Stimulated activated CD4-positive, alpha-beta T cell treated with anti-CD3 and anti-CD28 coated beads, Interleukin-15, amount 100 ng/mL, for 48 hours (primary cell): ENCODE measurements at regions not wholly inside any gene's neighbourhood (a gene's known extent, or its start where the extent isn't known, plus 50 kb on each side); places are given as distances from the start of the nearest gene placed in this dataset.

ENCODE experiments used
- DNase-seq, 2 donors: peaks; one replicate each; pipeline ENCODE4 v3.0.0-alpha.2; 2020; ENCODE audit warnings: low read depth in 2 of 2

- no peak for DNase-seq
These were observed 105.6 kb upstream of the PTPN1 start for GRCh38 chr20:50404419-50405234.

DNA sequence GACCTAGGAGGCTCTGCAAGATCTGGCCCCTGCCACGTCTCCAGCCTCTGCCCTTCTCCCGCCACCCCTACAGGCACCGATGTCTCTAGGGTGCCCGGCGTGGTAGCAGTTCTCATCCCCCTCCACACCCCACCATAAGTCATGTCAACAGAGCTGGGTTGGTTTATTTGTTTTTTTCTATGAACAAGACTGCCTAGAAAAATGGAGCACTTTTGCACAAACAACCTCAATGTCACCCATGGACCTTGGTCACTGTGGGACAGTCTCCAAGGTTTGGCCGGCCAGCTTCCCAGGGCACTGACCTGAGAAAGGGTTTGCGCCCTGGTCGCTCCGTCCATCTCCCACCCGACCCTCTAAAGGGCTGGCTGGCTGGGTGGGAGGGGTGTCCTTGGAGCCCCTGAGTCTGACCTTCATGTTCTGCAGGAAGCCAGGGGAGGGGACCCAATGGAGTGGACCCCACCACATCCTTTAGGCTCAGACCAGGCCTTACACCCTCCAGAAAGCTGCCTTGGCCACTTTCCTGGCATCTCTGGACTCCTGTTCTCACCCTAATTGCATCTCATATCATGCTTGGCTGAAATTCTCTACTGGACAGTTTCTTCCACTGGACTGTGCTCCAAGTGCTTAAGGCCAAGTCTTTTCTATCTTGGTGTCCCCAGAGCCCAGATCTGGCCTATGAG lies 104.8 kb upstream of the PTPN1 start:
- DNase-seq, result no peak

DNA sequence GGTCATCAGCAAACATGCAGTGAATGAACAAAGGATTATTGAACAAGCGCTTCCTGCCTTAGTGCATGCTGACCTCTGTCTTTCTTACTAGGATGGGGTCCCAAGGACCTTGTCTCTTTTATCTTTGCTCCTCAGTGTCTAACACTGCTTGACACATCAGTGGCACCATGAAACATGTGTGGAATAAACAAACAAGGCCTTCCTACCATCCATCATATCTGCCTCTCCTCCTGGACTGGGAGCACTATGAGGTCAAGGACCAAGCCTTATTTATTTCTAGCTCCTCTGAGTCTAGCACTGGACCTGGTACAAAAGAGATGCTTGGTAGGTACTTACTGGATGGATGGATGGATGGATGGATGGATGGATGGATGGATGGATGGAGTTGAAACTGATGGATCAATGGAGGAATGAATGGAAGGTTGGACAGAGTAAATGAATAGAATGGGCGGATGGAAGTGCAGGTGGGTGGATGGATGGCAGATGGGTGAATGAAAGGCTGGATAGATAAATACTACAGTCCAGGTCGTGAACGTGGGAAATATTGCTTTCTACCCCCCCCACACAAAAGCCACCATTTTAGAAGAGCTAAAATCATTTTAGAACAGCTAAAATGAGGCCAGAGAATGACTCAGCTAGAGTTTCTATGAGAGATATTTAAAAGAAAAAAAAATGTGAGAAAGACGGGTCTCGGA lies 104.1 kb upstream of the PTPN1 start:
- no peak for DNase-seq

DNA sequence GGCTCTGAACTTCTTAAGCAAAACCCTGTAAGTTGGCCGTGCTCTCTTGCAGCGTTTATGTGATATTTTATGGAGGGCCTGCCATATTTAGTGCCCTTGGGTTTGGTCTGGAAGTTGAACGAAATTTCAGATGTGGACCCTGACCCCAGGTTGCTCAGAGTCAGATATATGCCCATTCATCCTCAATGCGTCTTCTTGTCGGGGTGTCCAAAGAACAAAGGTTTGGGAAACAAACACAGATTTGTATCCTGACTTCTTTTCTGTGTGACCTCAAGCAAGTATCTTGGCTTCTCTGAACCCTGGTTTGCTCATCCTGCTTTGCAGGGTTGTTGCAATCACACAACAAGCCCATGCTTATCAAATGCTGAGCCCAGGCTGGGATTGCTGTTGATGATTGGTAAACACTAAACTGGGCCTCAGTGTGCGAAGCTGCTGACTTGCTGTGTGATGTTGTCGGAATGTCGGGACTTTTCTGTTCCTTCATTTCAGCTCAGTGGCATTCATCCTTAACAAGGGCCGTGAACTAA lies 103.5 kb upstream of the PTPN1 start:
- no peak for DNase-seq

GRCh38 chr20:50408526-50409364 lies 101.4 kb upstream of the PTPN1 start:
- no peak for DNase-seq

DNA sequence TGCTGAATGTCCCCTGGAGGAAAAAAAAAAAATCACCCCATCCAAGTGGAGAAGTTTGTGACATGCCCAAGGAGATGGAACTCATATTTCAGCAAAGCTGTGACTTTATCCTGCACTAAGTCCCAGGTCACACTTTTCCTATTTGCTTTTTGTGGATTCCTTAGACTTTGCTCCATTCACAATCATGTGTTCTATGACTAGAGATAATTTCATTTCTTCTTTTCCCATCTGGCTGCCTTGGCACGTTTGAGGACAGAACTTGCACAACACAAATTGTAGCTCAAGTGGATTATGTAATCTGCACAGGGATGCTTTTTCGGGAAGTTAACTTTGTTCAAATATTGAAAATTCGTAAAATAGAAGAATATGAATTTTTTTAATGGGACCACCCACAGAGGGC lies 100.7 kb upstream of the PTPN1 start:
- no peak for DNase-seq

DNA sequence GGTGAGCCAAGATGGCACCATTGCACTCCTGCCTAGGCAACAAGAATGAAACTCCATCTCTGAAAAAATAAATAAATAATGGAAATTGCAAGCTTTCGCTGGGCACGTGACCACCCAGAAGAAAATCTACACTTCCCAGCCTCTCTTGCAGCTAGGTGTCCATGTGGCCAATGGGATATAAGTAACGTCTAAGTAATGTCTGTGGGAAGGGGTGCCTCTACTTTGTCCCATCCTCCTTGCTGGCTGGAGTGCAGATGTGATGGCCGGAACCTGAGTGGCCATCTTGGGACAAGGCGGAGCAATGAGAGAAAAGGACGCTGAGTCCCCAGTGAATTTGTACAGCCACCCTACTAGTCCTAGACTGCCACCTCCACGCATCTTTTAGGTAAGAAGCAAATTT lies 99.8 kb upstream of the PTPN1 start:
- no peak for DNase-seq

DNA sequence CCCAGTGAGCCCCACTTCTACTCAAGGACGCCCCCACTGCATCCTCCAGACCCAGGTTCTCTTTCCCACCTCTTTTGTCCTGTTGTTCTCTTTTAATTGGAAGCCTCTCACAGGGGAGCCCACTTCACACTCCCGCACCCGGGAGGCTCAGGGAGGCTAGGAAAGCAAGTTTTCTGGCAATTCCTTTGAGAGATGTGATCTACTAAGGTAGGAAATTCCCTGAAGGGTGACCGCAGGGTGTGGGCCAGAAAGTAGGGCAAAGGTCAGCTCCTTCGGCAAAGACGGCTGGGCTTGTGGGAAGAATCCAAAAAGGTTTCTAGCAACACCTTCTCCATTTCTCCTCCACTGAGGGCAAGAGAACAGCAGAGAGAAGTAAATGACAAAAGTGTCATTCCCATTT lies 98.1 kb upstream of the PTPN1 start:
- DNase-seq, result no peak

DNA sequence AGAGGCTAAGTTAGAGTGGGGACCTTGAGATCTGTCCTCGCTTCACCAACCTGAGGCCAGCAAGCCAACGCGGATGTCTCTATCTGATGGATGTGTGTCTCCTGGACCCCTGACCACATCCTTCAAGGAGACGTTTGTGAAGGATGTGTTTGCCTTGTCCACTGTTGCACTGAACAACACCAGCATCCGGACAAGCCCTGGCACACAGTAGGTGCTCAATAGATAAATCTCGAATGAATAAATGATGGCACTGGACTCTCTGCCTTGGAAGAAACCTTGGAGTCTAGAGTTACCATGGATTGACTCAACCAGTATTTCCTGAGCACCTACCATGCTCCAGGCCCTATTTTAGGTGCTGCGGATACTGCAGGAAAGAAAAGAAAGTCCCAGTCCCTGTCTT lies 97.7 kb upstream of the PTPN1 start:
- DNase-seq, result no peak

- no peak for DNase-seq
These were observed 97.1 kb upstream of the PTPN1 start for GRCh38 chr20:50413088-50413500.

GRCh38 chr20:50415021-50415515 lies 95.1 kb upstream of the PTPN1 start:
- no peak for DNase-seq

DNA sequence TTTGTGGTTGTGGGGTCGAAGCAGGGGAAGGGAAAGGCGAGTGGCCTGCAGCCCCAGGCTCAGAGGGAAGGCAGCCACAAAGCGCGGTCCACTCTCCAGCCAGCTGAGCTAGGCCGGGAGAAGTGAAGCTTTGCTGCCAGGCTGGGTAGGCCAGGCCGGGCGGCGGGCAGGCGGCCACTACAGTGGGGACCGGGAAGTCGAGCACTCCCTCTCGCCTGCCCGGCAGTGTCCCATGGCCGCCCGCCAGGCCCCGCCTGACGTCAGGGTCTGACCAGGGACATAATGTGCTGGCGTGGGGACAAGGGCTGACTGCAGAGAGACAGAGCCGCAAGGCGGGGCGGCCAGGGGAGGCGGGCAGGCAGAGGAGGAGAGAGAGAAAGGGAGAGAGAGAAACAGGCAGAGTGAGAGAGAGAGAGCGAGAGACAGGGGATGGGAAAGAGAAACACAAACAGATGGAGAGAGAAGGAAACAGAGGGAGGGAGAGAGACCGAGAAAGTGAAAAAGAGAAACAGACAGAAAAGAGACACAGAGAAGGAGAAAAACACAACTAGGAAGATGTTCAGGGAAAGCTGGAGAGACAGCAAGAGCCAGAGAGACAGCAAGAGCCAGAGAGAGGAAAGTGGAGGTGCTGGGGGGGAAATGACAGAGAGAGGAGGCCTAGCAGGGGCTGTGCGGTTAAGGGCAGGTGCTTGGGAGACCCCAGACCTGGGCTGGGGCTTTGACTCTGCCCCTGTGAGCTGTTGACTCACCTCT lies 94.5 kb upstream of the PTPN1 start:
- no peak for DNase-seq

DNA sequence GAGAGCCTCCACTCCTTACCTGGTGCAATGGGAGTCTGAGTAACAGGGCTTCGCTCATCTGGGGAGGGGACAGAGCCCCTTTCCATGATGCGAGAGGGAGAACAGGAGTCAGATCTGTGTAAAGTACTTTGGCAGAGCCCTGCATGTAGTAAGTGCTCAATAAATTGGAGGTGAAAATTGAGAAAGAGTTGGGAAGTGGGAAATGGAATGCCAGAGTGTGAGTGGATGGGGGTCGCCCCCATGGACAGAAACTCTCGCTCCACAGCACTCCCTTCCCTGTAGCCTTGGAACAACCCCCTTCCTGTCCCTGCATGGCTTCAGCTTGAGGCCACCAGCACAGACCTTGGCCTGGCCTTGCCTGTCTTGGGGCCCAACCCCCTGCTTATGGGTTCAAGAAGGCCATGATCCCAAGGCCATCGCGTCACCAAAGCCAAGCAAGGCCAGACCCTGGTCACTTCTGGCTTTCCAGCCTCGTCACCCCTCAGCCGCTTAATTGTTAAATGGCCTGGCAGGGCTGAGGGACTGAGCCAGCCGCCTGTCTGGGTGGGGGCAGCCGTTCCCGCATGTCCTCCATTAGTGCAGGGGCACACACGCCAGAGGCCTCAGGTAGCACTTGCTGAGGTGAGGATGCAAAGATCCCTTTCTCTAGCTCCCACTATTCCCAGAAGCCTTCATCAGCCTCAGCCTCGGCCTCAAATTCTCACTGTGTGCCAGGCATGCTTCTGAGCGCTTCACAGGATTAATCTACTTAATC lies 93.7 kb upstream of the PTPN1 start:
- no peak for DNase-seq

- no peak for DNase-seq
These were observed 93.2 kb upstream of the PTPN1 start for GRCh38 chr20:50417023-50417329.

DNA sequence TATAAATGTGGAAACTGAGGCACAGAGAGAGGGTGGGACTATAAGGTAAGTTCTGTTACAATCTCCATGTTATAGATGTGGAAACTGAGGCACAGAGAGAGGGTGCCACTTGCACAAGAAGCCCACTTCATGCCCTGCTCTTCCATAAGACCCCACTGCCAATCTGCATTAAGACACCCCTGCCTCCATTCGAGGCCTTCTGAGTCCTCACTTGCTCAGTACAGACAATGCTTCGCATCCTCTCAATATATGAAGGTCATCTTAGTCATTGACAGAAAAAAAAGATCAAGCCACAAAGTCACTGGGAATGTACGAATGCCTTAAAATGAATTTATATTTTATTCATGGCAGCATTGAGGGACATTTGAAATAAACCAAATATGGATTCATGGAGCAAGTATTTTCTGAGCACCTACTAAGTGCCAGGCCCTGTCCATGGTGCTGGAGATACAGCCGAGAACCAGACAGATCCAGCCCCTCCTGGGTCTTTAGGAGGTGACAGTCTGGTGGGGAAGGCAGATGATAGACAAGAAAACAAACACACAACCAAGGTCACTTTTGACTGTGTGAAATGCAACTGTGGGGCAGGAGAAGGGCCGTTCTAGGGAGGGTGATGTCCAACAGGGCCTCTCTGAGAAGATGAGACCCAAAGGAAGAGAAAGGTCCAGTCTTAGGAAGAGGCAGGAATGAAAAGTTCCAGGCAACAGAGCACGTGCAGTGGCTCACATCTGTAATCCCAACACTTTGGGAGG lies 92.5 kb upstream of the PTPN1 start:
- DNase-seq, result no peak

DNA sequence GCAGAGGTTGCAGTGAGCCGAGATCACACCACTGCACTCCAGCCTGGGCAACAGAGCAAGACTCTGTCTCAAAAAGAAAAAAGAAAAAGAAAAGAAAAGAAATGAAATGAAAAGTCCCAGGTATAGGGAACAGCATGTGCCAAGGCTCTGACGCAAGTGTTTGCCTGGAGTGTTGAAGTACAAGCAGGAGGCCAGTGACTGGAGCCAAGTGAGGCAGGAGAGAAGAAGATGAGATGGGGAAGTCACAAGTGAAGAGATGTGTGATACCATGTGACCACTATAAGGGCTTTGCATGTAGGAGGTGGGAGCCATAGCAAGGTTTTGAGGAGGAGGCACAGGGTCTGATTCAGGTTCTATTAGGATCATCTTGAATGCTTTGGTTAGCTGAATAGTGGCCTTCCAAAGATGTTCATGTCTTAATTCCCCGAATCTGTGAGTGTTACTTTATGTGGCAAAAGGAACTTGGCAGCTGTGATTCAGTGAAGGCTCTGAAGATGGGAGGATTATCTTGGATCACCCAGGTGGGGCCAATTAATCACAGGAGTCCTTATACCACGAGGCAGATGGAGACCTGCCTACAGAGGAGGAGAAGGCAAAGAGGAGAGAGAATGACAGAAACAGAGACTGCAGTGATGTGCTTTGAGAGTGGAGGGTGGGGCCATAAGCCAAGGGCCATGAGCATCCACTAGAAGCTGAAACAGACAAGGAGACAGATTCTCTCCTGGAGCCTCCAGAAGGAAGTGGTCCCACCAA lies 91.1 kb upstream of the PTPN1 start:
- DNase-seq, result no peak

GRCh38 chr20:50420380-50420779 lies 89.8 kb upstream of the PTPN1 start:
- no peak for DNase-seq
